ENCODE measurements at regions not wholly inside any gene's neighbourhood (a gene's known extent, or its start where the extent isn't known, plus 50 kb on each side); places are given as distances from the start of the nearest gene placed in this dataset.
"Not testable (repeated sequence)": the region's sequence is repeated elsewhere in the genome, so short reads cannot be mapped to it uniquely, and the experiment has no call there.

- TF ChIP-seq ZNF234 (CRISPR knock-in tag; conservative IDR thresholded peaks at IDR 0.05); FOXK2 (IDR thresholded peaks at IDR 0.05); POLR2AphosphoS5 (IDR thresholded peaks at IDR 0.05; ENCODE audit: low read depth, low read length); NFYC (CRISPR knock-in tag; IDR thresholded peaks at IDR 0.05); JARID2 (CRISPR knock-in tag; IDR thresholded peaks at IDR 0.05; ENCODE audit: insufficient replicate concordance); KDM5B (CRISPR knock-in tag; IDR thresholded peaks at IDR 0.05; ENCODE audit: borderline replicate concordance); SNRNP70 (IDR thresholded peaks at IDR 0.05; ENCODE audit: low read depth, low read length); NR2F6 (IDR thresholded peaks at IDR 0.05); NR2F6 (CRISPR knock-in tag; IDR thresholded peaks at IDR 0.05); EZH2 (conservative IDR thresholded peaks at IDR 0.05; ENCODE audit: low read depth, low read length); TAF1 (CRISPR knock-in tag; IDR thresholded peaks at IDR 0.05); TBL1XR1 (IDR thresholded peaks at IDR 0.05; ENCODE audit: borderline replicate concordance, low read length, partially characterized antibody); CTCF (CRISPR knock-in tag; IDR thresholded peaks at IDR 0.05): not testable (repeated sequence)
- TF ChIP-seq, protein P1, sequence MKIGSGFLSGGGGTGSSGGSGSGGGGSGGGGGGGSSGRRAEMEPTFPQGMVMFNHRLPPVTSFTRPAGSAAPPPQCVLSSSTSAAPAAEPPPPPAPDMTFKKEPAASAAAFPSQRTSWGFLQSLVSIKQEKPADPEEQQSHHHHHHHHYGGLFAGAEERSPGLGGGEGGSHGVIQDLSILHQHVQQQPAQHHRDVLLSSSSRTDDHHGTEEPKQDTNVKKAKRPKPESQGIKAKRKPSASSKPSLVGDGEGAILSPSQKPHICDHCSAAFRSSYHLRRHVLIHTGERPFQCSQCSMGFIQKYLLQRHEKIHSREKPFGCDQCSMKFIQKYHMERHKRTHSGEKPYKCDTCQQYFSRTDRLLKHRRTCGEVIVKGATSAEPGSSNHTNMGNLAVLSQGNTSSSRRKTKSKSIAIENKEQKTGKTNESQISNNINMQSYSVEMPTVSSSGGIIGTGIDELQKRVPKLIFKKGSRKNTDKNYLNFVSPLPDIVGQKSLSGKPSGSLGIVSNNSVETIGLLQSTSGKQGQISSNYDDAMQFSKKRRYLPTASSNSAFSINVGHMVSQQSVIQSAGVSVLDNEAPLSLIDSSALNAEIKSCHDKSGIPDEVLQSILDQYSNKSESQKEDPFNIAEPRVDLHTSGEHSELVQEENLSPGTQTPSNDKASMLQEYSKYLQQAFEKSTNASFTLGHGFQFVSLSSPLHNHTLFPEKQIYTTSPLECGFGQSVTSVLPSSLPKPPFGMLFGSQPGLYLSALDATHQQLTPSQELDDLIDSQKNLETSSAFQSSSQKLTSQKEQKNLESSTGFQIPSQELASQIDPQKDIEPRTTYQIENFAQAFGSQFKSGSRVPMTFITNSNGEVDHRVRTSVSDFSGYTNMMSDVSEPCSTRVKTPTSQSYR (CRISPR knock-in tag; IDR thresholded peaks at IDR 0.05; ENCODE audit: borderline replicate concordance), result not testable (repeated sequence)
Measured at GRCh38 chr4:127512672-127513071, 120.1 kb upstream of the INTU start.
